ENCODE measurements at regions not wholly inside any gene's neighbourhood (a gene's known extent, or its start where the extent isn't known, plus 50 kb on each side); places are given as distances from the start of the nearest gene placed in this dataset.

- 90% methylated on average over 4 of the region's 4 CpGs for WGBS
- H3K4me1 ChIP-seq (replicated peaks): no peaks in the 10 kb centered on the region
- H3K27me3 ChIP-seq (replicated peaks; ENCODE audit: insufficient read depth): no peaks in the 10 kb centered on the region
- no peak for TF ChIP-seq POLR2AphosphoS5 (IDR thresholded peaks at IDR 0.05)
- TF ChIP-seq, protein P1, sequence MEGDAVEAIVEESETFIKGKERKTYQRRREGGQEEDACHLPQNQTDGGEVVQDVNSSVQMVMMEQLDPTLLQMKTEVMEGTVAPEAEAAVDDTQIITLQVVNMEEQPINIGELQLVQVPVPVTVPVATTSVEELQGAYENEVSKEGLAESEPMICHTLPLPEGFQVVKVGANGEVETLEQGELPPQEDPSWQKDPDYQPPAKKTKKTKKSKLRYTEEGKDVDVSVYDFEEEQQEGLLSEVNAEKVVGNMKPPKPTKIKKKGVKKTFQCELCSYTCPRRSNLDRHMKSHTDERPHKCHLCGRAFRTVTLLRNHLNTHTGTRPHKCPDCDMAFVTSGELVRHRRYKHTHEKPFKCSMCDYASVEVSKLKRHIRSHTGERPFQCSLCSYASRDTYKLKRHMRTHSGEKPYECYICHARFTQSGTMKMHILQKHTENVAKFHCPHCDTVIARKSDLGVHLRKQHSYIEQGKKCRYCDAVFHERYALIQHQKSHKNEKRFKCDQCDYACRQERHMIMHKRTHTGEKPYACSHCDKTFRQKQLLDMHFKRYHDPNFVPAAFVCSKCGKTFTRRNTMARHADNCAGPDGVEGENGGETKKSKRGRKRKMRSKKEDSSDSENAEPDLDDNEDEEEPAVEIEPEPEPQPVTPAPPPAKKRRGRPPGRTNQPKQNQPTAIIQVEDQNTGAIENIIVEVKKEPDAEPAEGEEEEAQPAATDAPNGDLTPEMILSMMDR (IDR thresholded peaks at IDR 0.05): no peak
- no peak for TF ChIP-seq POLR2A (IDR thresholded peaks at IDR 0.05)
- H3K9me3 ChIP-seq: no peaks in the 10 kb centered on the region
- no peaks in the 10 kb centered on the region for H3K36me3 ChIP-seq
- no peak overlapping the region for H3K27ac ChIP-seq
- intact Hi-C loops (cut with DNase I): no loop called here
- no peak overlapping the region for H3K4me3 ChIP-seq
- DNase-seq (ENCODE audit: low spot score): no peak
Observed at GRCh38 chr5:56567278-56567677, 248.1 kb upstream of the MAP3K1 start.

GRCh38 chr5:56566374-56567249, 248.7 kb upstream of the MAP3K1 start:
- H3K4me1 ChIP-seq (replicated peaks): no peaks in the 10 kb centered on the region
- H3K4me3 ChIP-seq: no peak overlapping the region
- no peaks in the 10 kb centered on the region for H3K36me3 ChIP-seq
- no peaks in the 10 kb centered on the region for H3K27me3 ChIP-seq (replicated peaks; ENCODE audit: insufficient read depth)
- DNase-seq (ENCODE audit: low spot score): no peak
- no peaks in the 10 kb centered on the region for H3K9me3 ChIP-seq
- H3K27ac ChIP-seq: no peak overlapping the region
- intact Hi-C loops (cut with DNase I): no loop called here
- 93% methylated on average over 12 of the region's 12 CpGs for WGBS
- TF ChIP-seq, protein P1 (IDR thresholded peaks at IDR 0.05): no peak
- TF ChIP-seq POLR2A (IDR thresholded peaks at IDR 0.05): no peak
- no peak for TF ChIP-seq POLR2AphosphoS5 (IDR thresholded peaks at IDR 0.05)

- Histone ChIP-seq H3K4me3 (no peak overlapping the region), H3K27ac (no peak overlapping the region), H3K9me3 (no peaks in the 10 kb centered on the region), H3K4me1 (replicated peaks) (no peaks in the 10 kb centered on the region), H3K27me3 (replicated peaks; ENCODE audit: insufficient read depth) (no peaks in the 10 kb centered on the region), H3K36me3 (no peaks in the 10 kb centered on the region)
- WGBS: 55% methylated on average over 3 of the region's 3 CpGs
- intact Hi-C loops (cut with DNase I): no loop called here
- DNase-seq (ENCODE audit: low spot score): no peak
- TF ChIP-seq, protein P1 (IDR thresholded peaks at IDR 0.05): no peak
- no peak for TF ChIP-seq POLR2AphosphoS5 (IDR thresholded peaks at IDR 0.05)
- TF ChIP-seq POLR2A (IDR thresholded peaks at IDR 0.05): no peak
Observed at GRCh38 chr5:56565644-56566043, 249.7 kb upstream of the MAP3K1 start.

GRCh38 chr5:56565283-56565615, 250.1 kb upstream of the MAP3K1 start:
- intact Hi-C loops (cut with DNase I): no loop called here
- 96% methylated on average over 3 of the region's 3 CpGs for WGBS
- no peaks in the 10 kb centered on the region for H3K9me3 ChIP-seq
- no peak for DNase-seq (ENCODE audit: low spot score)
- no peaks in the 10 kb centered on the region for H3K27me3 ChIP-seq (replicated peaks; ENCODE audit: insufficient read depth)
- no peaks in the 10 kb centered on the region for H3K4me1 ChIP-seq (replicated peaks)
- no peak overlapping the region for H3K27ac ChIP-seq
- H3K36me3 ChIP-seq: no peaks in the 10 kb centered on the region
- H3K4me3 ChIP-seq: no peak overlapping the region
- TF ChIP-seq, protein P1 (IDR thresholded peaks at IDR 0.05): no peak
- no peak for TF ChIP-seq POLR2A (IDR thresholded peaks at IDR 0.05)
- no peak for TF ChIP-seq POLR2AphosphoS5 (IDR thresholded peaks at IDR 0.05)

All from prostate gland (tissue), 2 donors.